Activated naive CD4-positive, alpha-beta T cell treated with anti-CD3 and anti-CD28 coated beads for 36 hours (primary cell): ENCODE measurements at regions not wholly inside any gene's neighbourhood (a gene's known extent, or its start where the extent isn't known, plus 50 kb on each side); places are given as distances from the start of the nearest gene placed in this dataset.

ENCODE experiments used
- CTCF ChIA-PET: fragments of 350-600 bp; sonication (Branson Sonifier 250); formaldehyde crosslinking; loops from one replicate; lab custom pipeline; 2021; ENCODE audit warnings: antibody characterized with exemption; lab: Charles Lee
- DNase-seq: peaks from one replicate; pipeline ENCODE4 v3.0.0-alpha.2; 2020
- H3K27ac Mint-ChIP-seq: one replicate; pipeline ENCODE4 v1.8.0; 2021; ENCODE audit warnings: mild to moderate bottlenecking, mixed read lengths
- H3K27me3 Mint-ChIP-seq: one replicate; pipeline ENCODE4 v1.8.0; 2021; ENCODE audit warnings: low read depth, mixed read lengths
- H3K36me3 Mint-ChIP-seq: one replicate; pipeline ENCODE4 v1.8.0; 2021; ENCODE audit warnings: low read depth, mixed read lengths
- H3K4me1 Mint-ChIP-seq: one replicate; pipeline ENCODE4 v1.8.0; 2021; ENCODE audit warnings: low read depth, mixed read lengths
- H3K4me3 Mint-ChIP-seq: one replicate; pipeline ENCODE4 v1.8.0; 2021; ENCODE audit warnings: mild to moderate bottlenecking, moderate library complexity, mixed read lengths
- H3K9me3 Mint-ChIP-seq: one replicate; pipeline ENCODE4 v1.8.0; 2021; ENCODE audit warnings: mixed read lengths
- intact Hi-C: fragments of 100-400 bp; cut with micrococcal nuclease; formaldehyde crosslinking; loops from one replicate; pipeline ENCODE4 v1.15.1; 2023

GRCh38 chr12:22979854-22980469, 355.0 kb downstream of the ETNK1 start:
- CTCF ChIA-PET = no interaction called here
- H3K27me3 Mint-ChIP-seq = no peaks in the 10 kb centered on the region
- no peak overlapping the region for H3K27ac Mint-ChIP-seq
- no peak for DNase-seq
- H3K9me3 Mint-ChIP-seq = no peaks in the 10 kb centered on the region
- no peak overlapping the region for H3K4me3 Mint-ChIP-seq
- intact Hi-C loops = no loop called here
- H3K36me3 Mint-ChIP-seq = no peaks in the 10 kb centered on the region
- H3K4me1 Mint-ChIP-seq = no peaks in the 10 kb centered on the region

- no peak overlapping the region for H3K4me3 Mint-ChIP-seq
- H3K27ac Mint-ChIP-seq = no peak overlapping the region
- no peak for DNase-seq
- H3K27me3 Mint-ChIP-seq = no peaks in the 10 kb centered on the region
- no peaks in the 10 kb centered on the region for H3K36me3 Mint-ChIP-seq
- no peaks in the 10 kb centered on the region for H3K4me1 Mint-ChIP-seq
- intact Hi-C loops = no loop called here
- CTCF ChIA-PET = interaction anchor here (1.2 kb wide), 1 partner anchor 11 kb away, joined by 3 read pairs; no protein-coding TSS in a partner anchor
- no peaks in the 10 kb centered on the region for H3K9me3 Mint-ChIP-seq
These were observed 356.7 kb downstream of the ETNK1 start for GRCh38 chr12:22981711-22982110.

- DNase-seq = no peak
- CTCF ChIA-PET = no interaction called here
- Mint-ChIP-seq H3K27me3 (no peaks in the 10 kb centered on the region), H3K36me3 (no peaks in the 10 kb centered on the region), H3K4me3 (no peak overlapping the region), H3K9me3 (no peaks in the 10 kb centered on the region), H3K4me1 (no peaks in the 10 kb centered on the region), H3K27ac (no peak overlapping the region)
- intact Hi-C loops = no loop called here
These were observed 357.7 kb downstream of the ETNK1 start for GRCh38 chr12:22982635-22983034.

GRCh38 chr12:22986997-22987396, 362.0 kb downstream of the ETNK1 start:
- Mint-ChIP-seq H3K9me3 (no peaks in the 10 kb centered on the region), H3K4me1 (no peaks in the 10 kb centered on the region), H3K27ac (no peak overlapping the region), H3K36me3 (no peaks in the 10 kb centered on the region), H3K27me3 (no peaks in the 10 kb centered on the region), H3K4me3 (no peak overlapping the region)
- CTCF ChIA-PET = no interaction called here
- intact Hi-C loops = no loop called here
- no peak for DNase-seq

DNA sequence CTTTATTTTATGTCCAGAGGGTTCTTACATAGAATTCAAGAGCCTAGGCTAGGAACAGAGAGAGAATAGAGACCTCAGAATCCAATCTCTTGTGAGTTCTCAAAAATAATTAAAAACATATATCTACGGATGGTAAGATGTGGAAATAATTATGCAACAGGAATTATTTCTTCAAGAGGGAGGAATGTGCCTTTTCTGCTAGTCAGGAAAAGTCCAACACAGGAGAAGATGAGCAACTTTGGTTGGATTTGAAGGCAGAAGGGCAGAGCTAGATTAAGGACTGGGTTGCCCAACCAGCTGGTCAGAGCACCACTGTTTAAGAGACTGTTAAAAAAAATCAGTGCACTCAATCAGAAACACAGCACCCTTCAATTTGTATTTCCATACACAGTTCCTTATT, 365.5 kb downstream of the ETNK1 start:
- intact Hi-C loops = no loop called here
- CTCF ChIA-PET = no interaction called here
- H3K36me3 Mint-ChIP-seq = no peaks in the 10 kb centered on the region
- no peak for DNase-seq
- H3K4me1 Mint-ChIP-seq = no peaks in the 10 kb centered on the region
- no peaks in the 10 kb centered on the region for H3K9me3 Mint-ChIP-seq
- no peak overlapping the region for H3K27ac Mint-ChIP-seq
- no peaks in the 10 kb centered on the region for H3K27me3 Mint-ChIP-seq
- no peak overlapping the region for H3K4me3 Mint-ChIP-seq

DNA sequence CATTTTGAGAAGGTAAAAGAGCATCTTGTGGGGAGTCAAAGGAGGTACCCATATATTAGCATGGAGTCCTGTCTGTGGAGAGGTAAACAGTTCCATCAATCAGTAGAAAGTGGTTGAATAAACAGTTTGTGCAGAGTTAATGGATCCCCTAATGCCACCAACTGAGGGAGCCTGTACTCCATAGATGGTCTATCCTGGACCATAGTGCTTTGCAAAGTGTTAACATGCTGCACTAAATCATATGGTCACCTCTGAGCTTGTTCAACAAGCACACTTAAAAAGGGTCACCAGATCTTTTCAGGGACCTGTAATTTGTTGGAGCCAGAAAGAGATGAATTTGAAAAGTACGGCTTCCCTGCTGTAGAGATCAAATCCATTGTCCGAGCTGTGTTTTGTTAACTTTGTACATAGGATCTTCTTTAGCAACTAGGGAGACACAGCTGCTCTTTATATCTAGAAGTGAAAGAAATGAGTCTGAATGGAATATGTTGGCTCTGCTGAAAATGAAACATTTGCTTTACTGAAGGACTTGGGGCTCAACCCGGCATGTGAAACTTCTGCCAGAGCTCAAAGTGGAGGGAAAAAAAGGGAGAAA, 366.4 kb downstream of the ETNK1 start:
- Mint-ChIP-seq H3K9me3 (no peaks in the 10 kb centered on the region), H3K4me3 (no peak overlapping the region), H3K36me3 (no peaks in the 10 kb centered on the region), H3K4me1 (no peaks in the 10 kb centered on the region), H3K27me3 (no peaks in the 10 kb centered on the region), H3K27ac (no peak overlapping the region)
- CTCF ChIA-PET = no interaction called here
- intact Hi-C loops = no loop called here
- DNase-seq = no peak

GRCh38 chr12:22993609-22994315, 368.8 kb downstream of the ETNK1 start:
- Mint-ChIP-seq H3K9me3 (peaks cover 3% of the 10 kb centered on the region), H3K27me3 (no peaks in the 10 kb centered on the region), H3K27ac (no peak overlapping the region), H3K4me3 (no peak overlapping the region), H3K36me3 (no peaks in the 10 kb centered on the region), H3K4me1 (no peaks in the 10 kb centered on the region)
- DNase-seq = no peak
- CTCF ChIA-PET = interaction anchor here (0.7 to 1.3 kb wide), 2 partner anchors 12 kb away, joined by 3 read pairs; no protein-coding TSS in a partner anchor
- intact Hi-C loops = no loop called here

- Mint-ChIP-seq H3K27ac (no peak overlapping the region), H3K4me3 (no peak overlapping the region), H3K36me3 (no peaks in the 10 kb centered on the region), H3K9me3 (peaks cover 3% of the 10 kb centered on the region), H3K27me3 (no peaks in the 10 kb centered on the region), H3K4me1 (no peaks in the 10 kb centered on the region)
- CTCF ChIA-PET = interaction anchor here (0.7 kb wide), 1 partner anchor 11 kb away, joined by 3 read pairs; no protein-coding TSS in a partner anchor
- intact Hi-C loops = no loop called here
- DNase-seq = no peak
These were observed 369.3 kb downstream of the ETNK1 start for GRCh38 chr12:22994316-22994675.

- no peak for DNase-seq
- CTCF ChIA-PET = no interaction called here
- no peaks in the 10 kb centered on the region for H3K27me3 Mint-ChIP-seq
- H3K36me3 Mint-ChIP-seq = no peaks in the 10 kb centered on the region
- H3K27ac Mint-ChIP-seq = no peak overlapping the region
- H3K9me3 Mint-ChIP-seq = peaks cover 3% of the 10 kb centered on the region
- H3K4me1 Mint-ChIP-seq = no peaks in the 10 kb centered on the region
- no peak overlapping the region for H3K4me3 Mint-ChIP-seq
- intact Hi-C loops = no loop called here
These were observed 376.5 kb downstream of the ETNK1 start for GRCh38 chr12:23001487-23001886.

DNA sequence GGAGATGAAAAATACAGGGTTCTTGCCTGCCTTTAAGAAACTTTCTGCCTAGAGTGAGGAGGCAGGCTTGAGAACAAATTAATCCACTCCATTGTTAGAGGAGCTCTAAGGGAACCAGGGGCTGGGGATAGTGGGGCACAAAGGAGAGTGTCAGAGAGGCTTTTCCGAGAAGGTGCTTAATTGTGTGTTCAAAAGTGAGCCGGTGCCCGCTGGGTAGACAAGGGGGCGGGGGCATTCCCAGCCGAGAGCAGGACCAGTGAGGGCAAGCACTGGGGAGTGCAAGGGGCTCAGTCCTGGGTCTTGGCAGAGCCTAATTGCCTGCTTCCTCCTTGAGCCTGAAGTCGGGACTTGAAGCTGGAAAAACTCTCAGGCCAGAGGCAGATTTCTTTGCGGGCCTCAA, 377.4 kb downstream of the ETNK1 start:
- Mint-ChIP-seq H3K4me1 (no peaks in the 10 kb centered on the region), H3K27ac (no peak overlapping the region), H3K27me3 (no peaks in the 10 kb centered on the region), H3K9me3 (no peaks in the 10 kb centered on the region), H3K4me3 (no peak overlapping the region), H3K36me3 (no peaks in the 10 kb centered on the region)
- intact Hi-C loops = no loop called here
- CTCF ChIA-PET = no interaction called here
- no peak for DNase-seq

- H3K4me3 Mint-ChIP-seq = no peak overlapping the region
- no peaks in the 10 kb centered on the region for H3K4me1 Mint-ChIP-seq
- DNase-seq = no peak
- no peaks in the 10 kb centered on the region for H3K27me3 Mint-ChIP-seq
- CTCF ChIA-PET = no interaction called here
- no peaks in the 10 kb centered on the region for H3K36me3 Mint-ChIP-seq
- no peaks in the 10 kb centered on the region for H3K9me3 Mint-ChIP-seq
- no peak overlapping the region for H3K27ac Mint-ChIP-seq
- intact Hi-C loops = no loop called here
These were observed 379.6 kb downstream of the ETNK1 start for GRCh38 chr12:23004473-23005020.

- Mint-ChIP-seq H3K4me3 (no peak overlapping the region), H3K36me3 (no peaks in the 10 kb centered on the region)
These were observed 380.4 kb downstream of the ETNK1 start for GRCh38 chr12:23005387-23005786.

More at GRCh38 chr12:23005387-23005786, 380.4 kb downstream of the ETNK1 start:
- Mint-ChIP-seq H3K27me3 (no peaks in the 10 kb centered on the region), H3K9me3 (no peaks in the 10 kb centered on the region), H3K4me1 (no peaks in the 10 kb centered on the region), H3K27ac (no peak overlapping the region)
- no peak for DNase-seq
- intact Hi-C loops = no loop called here
- CTCF ChIA-PET = interaction anchor here (0.6 kb wide), 1 partner anchor 11 kb away, joined by 3 read pairs; no protein-coding TSS in a partner anchor
